GM19438 (cell line): ENCODE measurements at regions not wholly inside any gene's neighbourhood (a gene's known extent, or its start where the extent isn't known, plus 50 kb on each side); places are given as distances from the start of the nearest gene placed in this dataset.

Source experiments
- ATAC-seq: cut with Tn5 transposase; IDR thresholded peaks from one replicate; pipeline ENCODE4 v1.9.1; 2021; ENCODE audit warnings: low read depth; ENCODE audit not compliant: unreplicated experiment

DNA sequence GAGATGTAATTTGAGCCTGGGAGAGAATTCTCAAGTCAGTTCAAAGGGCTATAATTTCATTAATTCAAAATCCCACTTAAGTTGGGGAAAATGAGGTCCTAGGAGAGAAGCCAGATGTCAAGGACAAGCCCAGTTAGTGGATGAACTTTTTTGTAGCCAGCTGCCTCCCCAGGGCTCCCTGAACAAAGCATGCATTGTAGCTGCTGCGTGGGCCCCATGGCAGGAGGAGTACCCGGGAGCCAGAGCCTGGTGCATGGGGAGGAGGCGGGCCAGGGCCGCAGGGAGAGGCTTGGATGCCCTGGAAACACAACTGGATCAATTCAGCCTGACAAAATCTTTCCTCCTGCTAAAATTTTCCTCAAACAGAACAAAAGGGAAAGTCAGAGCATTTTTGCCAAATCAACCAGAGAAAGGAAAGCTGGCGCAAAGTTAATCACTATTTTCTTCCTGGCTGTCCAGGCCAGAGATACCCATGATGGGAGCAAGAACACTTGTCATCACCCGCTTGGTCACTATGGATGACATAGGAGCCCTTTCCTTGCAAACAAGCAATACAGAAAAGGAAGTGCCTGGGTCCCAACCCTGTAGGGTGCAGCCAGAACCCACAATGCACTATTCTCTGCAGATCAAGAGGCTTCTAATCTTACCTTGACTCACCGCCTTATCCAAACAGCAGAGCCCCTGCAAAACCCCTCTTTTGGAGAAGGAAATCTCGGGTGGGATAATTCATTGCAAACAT is 248.1 kb upstream of the RAB4A start:
- ATAC-seq: no peak

DNA sequence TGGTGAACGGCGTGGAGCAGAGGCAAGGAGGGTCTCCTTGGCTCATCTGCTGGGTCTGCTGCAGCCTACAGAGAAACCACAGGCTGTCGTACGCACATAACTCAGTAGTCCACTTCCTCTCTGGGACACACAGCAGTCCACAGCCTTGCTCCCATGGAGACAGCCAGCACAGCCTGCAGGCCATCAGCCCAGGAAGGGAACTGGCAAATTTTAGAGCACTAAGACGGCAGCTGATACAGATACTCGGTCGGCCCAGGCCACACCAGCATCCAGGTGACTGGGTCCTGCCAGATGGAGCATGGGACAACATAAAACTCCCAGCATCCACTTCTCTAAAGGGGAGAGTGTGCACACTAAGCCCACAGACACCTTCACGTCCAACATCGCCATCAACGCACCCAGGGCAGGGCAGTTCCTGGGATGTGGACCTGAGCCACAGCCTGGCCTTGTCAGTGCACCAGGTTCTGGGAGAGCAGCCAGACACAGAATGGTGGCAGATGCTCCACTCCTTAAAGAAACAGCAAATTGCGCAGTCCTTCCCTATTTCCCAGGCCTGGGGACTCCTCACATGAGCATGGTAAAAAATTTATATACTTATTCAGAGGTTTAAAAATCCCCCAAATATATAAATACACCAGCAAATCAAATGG is 247.1 kb upstream of the RAB4A start:
- no peak for ATAC-seq

DNA sequence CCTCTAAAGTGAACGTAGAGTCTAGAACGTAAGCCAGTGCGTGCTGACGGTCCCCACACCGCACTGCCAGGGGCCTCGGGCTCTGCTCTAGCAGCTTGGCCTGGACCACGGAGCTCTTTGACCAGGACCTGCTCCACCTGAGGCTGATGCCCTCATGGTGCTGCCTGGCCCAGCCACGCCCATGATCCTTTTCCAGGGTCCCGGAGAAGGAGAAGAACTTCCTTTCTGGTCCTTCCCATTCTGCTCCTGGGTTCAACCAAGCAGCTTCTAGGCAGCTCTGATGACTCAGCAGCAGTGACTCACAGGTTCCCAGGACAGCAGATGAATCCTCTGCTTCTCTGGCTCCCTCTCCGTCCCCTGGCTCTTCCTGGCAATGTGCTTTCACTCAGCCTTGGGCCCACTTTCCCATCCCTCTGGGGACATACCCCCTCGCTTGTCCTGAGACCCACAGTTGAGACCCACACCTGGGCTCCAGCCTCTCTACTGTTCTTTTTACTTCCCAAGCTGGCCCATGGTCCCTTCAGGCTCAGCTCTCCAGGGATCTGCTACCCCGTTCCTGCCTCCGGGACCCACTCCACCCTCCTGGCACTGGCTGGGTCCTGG is 246.3 kb upstream of the RAB4A start:
- no peak for ATAC-seq

DNA sequence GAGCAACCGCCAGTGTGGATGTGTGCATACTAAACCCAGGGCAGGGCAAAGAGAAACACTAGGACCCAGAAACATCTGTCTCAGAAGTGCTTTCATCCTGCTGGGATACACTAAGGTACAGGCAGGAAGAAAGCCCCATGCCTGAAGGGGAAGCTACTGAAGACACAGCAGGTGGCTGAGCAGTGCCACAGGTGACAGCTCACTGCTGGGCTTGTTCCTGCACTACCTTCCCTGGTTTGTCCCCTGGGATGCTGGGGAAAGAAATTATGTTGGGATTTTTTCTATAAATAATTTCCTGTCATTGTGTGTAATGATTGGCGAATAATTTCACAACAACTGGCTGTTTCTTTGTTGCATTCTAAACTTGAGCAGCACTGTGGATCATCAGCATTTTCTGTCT is 245.3 kb upstream of the RAB4A start:
- ATAC-seq: no peak

DNA sequence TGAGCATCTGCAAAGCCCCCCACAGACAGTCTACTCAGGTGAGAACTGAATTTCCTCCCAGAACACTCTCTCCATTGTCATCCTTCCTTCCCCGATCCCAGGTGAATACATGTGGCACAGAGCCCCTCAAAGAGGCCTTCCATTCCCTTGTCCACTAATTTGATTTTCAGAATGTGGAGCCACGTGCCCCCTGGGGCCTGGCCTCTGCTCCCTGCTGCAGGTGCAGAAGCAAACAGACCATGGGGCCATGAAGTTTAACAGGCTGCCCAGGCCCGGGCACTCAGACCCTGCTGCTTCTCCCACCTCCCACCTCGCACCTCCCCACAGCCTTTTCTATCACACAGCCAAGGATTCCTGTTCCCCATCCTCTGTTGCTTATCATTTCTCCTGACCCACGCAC is 243.8 kb upstream of the RAB4A start:
- no peak for ATAC-seq

DNA sequence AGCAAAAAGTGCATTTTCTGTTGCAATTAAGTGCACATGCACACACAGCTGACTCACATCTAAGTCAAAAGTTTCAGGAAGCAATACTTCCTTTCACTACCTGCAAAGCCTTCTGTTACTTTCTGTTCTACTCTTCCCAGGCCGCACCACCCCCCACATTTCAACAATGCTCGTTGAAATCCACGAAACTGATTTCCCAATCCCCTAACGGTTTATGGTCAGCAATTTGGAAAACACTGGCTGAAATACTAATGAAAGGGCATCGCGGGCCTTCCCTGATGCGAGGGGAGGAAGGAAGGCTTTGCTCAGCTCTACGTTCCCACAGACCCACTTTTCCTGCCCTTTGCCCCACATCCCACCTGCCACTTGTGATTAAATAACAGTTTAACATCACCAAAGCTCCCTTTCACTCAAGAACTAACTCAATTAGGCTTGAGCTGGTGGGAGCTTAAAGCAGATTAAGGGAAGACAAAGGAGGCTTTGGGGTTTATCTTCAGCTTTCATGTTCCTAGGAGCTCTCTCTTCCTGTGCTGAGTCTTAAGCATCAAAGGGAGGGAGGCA is 243.2 kb upstream of the RAB4A start:
- ATAC-seq: no peak

DNA sequence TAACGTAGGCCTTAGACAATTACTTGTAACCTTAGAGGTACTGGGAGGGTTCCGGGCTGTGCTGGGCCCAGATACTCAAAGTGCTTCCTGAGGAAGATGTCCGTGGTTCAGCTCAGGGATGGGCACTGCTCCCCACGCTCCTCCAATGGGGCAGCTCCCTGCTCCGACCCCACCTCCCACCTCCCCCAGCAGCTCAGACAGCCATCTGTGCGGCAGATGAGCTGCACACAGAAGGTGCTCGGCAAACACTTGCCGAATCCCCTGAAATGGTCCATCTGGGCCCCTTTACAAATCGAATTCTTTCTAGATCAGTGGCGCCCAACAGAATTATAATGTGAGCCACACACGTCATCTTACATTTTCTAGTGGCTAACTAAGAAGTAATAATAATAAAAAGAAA is 242.4 kb upstream of the RAB4A start:
- no peak for ATAC-seq

DNA sequence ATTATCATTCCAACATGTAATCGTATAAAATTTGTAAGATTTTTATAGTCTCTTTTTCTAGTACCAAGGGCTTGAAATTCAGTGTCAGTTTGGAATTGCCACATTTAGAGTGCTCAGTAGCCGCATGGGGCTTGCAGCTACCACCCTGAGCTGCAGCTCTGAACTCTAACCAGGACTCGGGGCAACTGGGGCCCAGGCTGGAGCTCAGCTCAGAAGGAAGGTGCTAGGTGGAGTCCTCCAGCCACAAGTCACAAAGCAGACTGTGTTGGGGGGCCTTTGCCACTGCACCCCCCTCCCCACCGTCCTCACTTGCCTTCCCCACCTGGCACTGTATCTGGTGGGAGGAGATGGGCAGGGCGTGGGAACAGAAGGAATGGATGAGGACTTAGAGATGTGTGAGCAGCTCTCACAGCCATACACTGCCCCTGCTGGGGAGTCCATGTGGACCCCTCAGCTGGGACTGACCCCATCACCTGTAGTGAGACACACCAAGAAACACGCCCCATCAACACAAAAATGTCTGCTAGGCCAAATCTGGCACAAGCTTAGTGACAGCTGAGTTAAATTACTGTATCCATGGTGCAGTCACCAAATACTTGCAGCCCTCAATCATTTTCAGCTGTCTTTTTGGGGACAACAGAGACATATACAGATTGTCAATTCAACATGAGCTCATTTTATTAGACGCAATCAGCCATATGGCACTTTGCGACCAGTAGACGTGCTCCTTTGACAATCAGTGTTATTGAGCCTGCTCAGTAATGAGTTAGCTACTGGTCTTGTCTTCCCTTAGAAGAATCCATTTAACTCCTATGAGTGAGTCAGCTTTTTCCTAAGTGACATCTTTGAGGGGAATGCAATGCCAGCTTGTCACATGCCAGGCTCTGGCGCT is 241.7 kb upstream of the RAB4A start:
- no peak for ATAC-seq

DNA sequence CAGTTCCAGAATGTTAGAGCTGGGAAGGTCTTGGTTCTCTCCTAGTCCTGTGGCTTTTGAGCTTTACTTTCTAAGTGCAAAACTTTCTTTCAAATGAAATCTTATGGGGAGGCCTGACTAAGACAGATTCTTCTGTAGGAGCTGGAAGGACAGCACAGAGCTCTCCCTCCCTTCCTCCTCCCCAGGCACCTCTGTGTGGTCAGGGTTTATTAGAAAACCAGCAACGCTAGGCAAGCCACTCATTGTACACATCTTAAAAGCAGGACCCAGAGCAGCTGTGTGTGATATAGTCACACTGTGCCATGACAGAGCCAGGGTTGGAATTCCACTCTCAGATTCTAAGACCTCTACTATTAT is 241.1 kb upstream of the RAB4A start:
- no peak for ATAC-seq

DNA sequence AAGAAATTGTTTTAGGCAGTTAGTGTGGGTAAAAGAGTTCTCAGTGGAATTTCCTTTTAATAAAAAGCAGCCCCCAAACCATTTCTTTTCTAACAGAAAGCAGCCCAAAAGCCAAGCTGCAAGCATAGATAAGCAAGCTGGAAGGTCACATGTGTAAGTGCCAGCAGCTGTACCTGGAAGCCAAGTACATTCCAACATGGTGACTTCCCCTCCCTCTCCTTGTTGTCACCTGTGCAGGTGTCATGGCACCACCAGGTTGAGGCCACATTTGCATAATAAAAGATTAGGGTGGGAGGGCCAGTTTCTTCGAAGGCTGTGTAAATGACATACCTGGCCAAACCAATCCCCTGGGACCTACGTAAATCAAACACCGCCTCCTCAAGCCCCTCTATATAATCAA is 240.3 kb upstream of the RAB4A start:
- no peak for ATAC-seq

DNA sequence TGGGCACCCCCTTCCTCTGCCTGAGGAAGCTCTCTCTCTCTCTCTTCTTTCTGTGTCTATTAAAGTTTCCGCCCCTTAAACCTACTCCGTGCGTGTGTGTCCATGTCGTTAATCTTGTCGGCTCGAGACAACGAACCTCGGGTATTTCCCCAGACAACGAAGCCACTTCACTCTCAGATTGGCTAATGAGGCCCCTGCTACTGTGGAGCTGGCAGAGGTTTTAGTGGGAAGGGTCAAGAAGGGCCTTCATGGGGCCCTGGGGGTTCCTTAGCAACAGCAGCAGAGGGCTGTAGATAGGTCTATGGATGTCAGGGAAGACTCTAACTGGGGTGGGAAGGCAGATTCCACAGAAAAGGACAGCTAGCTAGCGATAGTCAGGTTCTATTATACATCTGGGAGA is 239.8 kb upstream of the RAB4A start:
- no peak for ATAC-seq

DNA sequence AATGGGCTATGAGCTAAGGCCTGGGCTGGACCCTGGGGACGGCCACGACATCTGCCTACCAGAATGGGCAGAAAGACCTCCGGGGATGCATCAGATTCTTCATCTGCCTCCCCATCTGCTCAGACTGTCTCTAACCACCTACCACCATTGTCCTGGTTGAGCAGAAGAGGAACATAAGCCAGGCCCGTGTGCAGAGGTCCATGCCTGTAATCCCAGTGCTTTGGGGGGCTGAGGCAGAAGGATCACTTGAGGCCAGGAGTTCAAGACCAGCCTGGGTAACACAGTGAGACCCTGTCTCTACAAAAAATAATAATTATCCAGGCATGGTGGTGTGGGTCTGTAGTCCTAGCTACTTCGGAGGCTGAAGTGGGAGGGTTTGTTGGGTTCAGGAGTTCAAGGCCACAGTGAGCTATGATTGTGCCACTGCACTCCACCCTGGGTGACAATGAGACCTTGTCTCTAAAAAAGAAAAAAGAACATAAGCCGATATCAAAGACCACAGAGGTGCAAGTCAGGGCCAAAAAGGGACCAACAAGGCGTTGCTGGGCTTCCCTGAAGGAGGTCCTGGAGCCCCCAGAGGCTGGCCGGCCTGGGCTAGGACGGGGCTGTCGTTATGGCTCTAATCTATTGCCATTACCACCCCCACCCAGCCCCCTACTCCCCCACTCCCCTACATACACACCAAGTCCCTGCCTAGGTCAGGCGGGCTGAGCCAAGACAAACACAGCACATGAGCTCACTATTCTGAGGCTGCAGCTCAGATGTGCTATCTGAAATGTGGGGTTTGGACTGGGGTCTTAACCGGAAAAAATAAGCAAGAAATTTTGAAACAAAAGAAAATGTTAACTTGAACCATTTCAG is 239.2 kb upstream of the RAB4A start:
- no peak for ATAC-seq

DNA sequence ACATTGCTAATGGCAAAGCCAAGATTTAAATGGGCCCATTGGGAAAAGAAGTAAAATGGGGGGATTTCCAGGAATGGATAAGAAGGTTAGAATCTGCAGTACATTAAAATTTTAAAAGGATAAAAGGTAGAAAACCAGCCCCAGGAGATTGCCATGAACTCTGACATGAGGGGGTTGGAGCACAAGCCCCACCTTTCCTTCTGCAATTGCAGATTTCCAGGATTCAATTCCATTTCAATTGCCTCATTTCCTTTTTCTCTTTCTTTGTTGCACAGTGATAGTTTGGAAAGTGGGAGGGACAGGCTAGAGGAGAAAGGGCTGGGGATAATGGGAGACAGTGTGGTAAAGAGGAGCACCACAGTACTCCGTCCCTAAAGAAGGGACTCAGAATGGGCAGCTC is 238.5 kb upstream of the RAB4A start:
- ATAC-seq: no peak

DNA sequence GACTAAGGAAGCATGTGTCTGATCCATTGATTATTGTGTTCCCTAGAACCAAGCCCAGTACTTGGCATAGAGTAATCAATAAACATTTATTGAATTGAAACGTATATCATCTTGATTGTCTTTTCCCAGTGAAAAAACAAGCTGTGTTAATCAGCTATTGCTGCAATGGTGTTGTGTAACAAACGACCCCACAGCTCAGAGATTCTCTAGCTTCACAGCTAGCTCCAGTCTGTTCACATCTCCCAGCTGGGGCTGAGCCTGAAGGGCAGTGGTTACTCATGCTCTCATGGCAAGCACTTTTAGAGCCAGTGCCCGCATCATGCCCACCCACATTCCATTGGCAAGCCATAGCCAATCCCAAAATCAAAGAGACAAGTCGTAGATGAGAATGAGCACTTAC is 237.4 kb upstream of the RAB4A start:
- no peak for ATAC-seq

DNA sequence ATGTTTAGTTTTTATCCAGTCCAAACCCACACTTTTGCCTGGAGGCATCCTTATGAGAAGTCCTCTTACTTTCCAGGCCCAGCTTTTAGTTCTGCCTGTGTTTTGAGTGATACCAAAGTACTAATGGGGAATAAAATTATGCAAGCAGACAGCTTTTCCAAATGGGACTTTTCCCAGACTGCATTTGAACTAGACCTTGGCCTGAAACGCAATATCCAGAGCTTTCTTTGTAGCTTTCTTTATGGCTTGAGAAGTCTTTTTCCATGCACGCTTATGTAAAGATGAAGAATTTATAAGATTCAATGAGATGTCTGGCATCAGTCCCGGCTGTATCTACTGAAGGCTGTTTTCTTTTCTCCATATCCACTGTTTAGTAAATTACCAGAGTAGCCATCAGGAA is 236.6 kb upstream of the RAB4A start:
- no peak for ATAC-seq

DNA sequence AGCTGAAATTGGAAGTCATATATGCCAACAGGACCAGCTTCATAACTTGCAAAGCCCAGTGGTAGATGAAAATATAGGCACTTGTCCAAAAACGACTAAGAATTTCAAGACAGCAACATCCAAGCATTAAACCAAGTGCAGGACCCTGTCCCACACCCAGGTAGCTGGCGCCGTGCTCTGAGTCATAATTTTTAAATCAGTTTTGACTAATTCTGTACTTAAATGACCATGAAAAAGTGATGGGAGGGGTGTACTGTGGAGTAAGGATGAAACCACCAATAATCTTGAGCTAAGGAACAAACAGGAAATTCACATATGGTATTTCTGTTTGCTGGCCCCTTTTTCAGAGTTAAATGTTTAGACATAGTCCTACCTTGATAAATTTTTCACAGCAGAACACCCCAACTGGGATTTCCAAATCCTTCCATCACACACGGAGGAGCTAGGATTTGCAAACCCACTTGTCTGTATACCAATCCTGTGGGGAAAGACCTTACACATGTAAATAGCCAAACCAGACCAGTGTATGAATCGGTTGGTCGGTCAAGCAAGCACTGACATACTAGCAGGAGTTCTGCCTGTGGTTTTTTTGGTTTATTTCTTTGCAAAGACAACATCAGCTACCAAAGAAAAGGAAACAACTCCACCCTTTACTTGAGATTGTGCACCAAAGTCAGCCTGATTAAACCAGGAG is 235.7 kb upstream of the RAB4A start:
- peak; percentile 89 for ATAC-seq

DNA sequence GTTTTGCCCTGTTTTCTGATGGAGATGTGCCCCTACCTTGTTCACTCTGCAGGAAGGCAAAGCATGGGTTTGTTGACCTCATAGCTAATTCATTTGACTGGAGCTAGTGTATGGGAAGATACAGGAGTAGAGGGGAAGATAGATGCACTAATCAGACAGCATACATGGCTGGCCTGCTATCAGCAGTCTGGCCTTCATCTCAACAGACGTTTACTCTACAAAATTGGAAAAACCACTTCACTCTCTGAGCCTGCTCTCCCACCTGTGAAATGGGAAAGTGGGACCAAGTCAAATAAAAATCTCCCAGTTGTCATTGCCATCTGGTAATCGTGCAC is 235.2 kb upstream of the RAB4A start:
- no peak for ATAC-seq

DNA sequence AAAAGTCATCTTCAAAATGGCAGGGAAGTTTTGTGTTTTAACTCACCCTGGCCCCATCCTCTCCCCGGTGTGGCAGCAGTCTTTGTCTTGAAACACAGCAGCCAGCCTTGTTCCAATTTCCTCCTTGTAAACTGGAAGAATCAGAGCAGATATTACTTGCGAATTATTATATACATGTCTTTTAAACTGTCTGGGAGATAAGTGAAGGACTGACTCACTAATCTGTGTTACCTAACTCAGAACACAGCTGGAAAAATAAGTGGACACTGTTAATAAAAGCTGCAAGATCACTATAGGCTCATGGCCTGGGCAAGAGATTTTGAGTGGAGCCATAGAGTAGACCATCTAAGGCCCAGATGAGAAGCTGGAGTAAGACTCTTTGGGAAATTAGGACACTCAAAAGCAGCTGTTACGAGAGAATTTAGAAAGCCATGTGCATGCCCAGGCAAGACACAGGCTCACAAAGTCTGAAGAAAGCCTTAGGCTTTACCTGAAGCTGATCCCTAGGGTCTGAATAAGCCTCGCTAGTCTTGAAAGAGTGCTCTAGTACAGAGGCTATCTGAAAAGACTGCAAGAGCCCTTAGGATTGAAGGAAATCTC is 233.0 kb upstream of the RAB4A start:
- ATAC-seq: no peak
